ENCODE measurements at regions not wholly inside any gene's neighbourhood (a gene's known extent, or its start where the extent isn't known, plus 50 kb on each side); places are given as distances from the start of the nearest gene placed in this dataset.
"Not testable (repeated sequence)": the region's sequence is repeated elsewhere in the genome, so short reads cannot be mapped to it uniquely, and the experiment has no call there.

- TF ChIP-seq CTCF (IDR thresholded peaks at IDR 0.05; ENCODE audit: insufficient read depth, missing control alignments) = no peak
- FAIRE-seq = no peak
- no peak for DNase-seq (ENCODE audit: insufficient read length, low spot score)
These were observed 59.8 kb upstream of the CHST15 start for GRCh38 chr10:124153023-124153826.

- TF ChIP-seq CTCF (IDR thresholded peaks at IDR 0.05; ENCODE audit: insufficient read depth, missing control alignments) = no peak
- no peak for DNase-seq (ENCODE audit: insufficient read length, low spot score)
- FAIRE-seq = no peak
These were observed 59.0 kb upstream of the CHST15 start for GRCh38 chr10:124152139-124153022.

DNA sequence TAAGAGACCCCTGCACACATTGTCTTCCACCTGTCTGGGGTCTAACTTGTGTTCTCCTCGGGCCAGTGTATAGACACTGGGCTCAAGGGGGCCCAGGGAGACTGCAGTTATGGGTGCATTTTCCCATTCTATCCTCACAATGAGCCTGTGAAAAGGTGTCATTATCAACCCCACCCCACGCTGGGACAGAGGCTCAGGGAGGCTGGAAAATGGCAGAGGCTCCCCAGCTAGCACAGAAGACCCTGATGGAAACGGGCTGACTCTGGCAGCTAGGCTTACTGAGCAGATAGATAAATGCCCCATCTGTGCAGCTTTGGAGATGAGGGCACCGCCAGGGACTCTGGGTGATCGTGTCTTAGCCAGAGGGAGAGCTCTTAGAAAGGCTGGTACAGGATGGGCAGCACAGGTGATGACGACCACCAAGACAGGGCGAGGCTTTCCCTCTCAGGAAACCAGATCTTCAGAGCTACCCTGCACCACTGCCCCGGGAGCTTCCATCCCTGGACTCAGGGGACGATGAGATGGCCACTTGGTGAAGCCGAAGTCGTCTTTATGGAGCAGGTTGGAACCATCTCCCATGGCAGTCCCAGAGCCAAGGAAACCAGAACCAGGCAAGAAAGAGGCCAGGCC lies 58.2 kb upstream of the CHST15 start:
- no peak for DNase-seq (ENCODE audit: insufficient read length, low spot score)
- no peak for FAIRE-seq
- no peak for TF ChIP-seq CTCF (IDR thresholded peaks at IDR 0.05; ENCODE audit: insufficient read depth, missing control alignments)

GRCh38 chr10:124150807-124151417 lies 57.5 kb upstream of the CHST15 start:
- DNase-seq (ENCODE audit: insufficient read length, low spot score) = no peak
- FAIRE-seq = no peak
- TF ChIP-seq CTCF (IDR thresholded peaks at IDR 0.05; ENCODE audit: insufficient read depth, missing control alignments) = no peak

- DNase-seq (ENCODE audit: insufficient read length, low spot score) = no peak
- no peak for TF ChIP-seq CTCF (IDR thresholded peaks at IDR 0.05; ENCODE audit: insufficient read depth, missing control alignments)
- no peak for FAIRE-seq
These were observed 56.9 kb upstream of the CHST15 start for GRCh38 chr10:124150189-124150806.

GRCh38 chr10:124149189-124150042 lies 56.0 kb upstream of the CHST15 start:
- DNase-seq (ENCODE audit: insufficient read length, low spot score) (no peak), FAIRE-seq (no peak)
- no peak for TF ChIP-seq CTCF (IDR thresholded peaks at IDR 0.05; ENCODE audit: insufficient read depth, missing control alignments)

DNA sequence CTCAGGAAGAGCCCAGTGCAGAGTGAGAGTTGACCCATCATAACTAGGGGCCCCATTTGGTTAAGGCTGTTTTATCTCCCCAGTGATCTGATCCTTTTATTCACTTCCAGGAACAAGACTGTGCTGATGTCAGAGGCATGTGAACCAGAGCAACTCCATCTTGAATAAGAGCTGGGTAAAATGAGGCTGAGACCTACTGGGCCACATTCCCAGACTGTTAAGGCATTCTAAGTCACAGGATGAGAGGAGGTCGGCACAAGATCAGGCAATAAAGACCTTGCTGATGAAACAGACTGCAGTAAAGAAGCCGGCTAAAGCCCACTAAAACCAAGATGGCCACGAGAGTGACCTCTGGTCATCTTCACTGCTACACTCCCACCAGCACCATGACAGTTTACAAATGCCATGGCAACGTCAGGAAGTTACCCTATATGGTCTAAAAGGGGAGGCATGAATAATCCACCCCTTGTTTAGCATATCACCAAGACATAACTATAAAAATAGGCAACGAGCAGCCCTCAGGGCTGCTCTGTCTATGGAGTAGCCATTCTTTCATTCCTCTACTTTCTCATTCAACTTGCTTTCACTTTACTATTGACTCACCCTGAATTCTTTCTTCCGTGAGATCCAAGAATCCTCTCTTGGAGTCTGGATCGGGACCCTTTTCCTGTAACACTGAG lies 55.3 kb upstream of the CHST15 start:
- not testable (repeated sequence) for FAIRE-seq; DNase-seq (ENCODE audit: insufficient read length, low spot score)

Data from D721Med (cell line).